Activated CD4-positive, alpha-beta T cell treated with anti-CD3 and anti-CD28 coated beads, Interleukin-2, amount 10 ng/mL, durations not matched to agents 24 days and 14 days (primary cell): ENCODE measurements at regions not wholly inside any gene's neighbourhood (a gene's known extent, or its start where the extent isn't known, plus 50 kb on each side); places are given as distances from the start of the nearest gene placed in this dataset.
"Not testable (repeated sequence)": the region's sequence is repeated elsewhere in the genome, so short reads cannot be mapped to it uniquely, and the experiment has no call there.

Source experiments
- DNase-seq: peaks from one replicate; pipeline ENCODE4 v3.0.0; 2022
- H3K27ac Mint-ChIP-seq: one replicate; pipeline ENCODE4 v1.8.0; 2022; ENCODE audit warnings: mild to moderate bottlenecking, mixed read lengths
- H3K27me3 Mint-ChIP-seq: one replicate; pipeline ENCODE4 v1.8.0; 2022; ENCODE audit warnings: mixed read lengths
- H3K36me3 Mint-ChIP-seq: one replicate; pipeline ENCODE4 v1.8.0; 2022; ENCODE audit warnings: low read depth, mild to moderate bottlenecking, mixed read lengths
- H3K4me1 Mint-ChIP-seq: one replicate; pipeline ENCODE4 v1.8.0; 2021; ENCODE audit warnings: mixed read lengths
- H3K4me3 Mint-ChIP-seq: one replicate; pipeline ENCODE4 v1.8.0; 2022; ENCODE audit warnings: mild to moderate bottlenecking, moderate library complexity, mixed read lengths
- H3K9me3 Mint-ChIP-seq: one replicate; pipeline ENCODE4 v1.8.0; 2021; ENCODE audit warnings: mixed read lengths
- intact Hi-C: fragments of 100-400 bp; cut with micrococcal nuclease; formaldehyde crosslinking; loops from one replicate; pipeline ENCODE4 v1.15.1; 2023

DNA sequence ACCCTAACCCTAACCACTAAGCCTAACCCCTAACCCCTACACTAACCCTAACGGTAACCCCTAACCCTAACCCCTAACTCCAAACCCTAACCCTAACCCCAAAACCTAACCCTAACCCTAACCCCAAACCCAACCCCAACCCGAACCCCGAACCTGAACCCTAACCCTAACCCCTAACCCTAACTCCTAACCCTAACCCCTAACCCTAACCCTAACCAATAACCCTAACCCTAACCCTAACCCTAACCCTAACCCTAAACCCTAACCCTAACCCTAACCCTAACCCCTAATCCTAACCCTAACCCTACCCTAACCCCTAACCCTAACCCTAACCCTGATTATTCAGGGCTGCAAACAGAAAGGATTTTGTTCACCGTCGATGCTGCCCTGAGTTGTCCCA, 144.6 kb upstream of the DUSP22 start:
- H3K27ac Mint-ChIP-seq, H3K9me3 Mint-ChIP-seq, intact Hi-C loops, H3K4me1 Mint-ChIP-seq, H3K36me3 Mint-ChIP-seq, DNase-seq, H3K4me3 Mint-ChIP-seq: not testable (repeated sequence)
- peaks cover 22% of the 10 kb centered on the region for H3K27me3 Mint-ChIP-seq

DNA sequence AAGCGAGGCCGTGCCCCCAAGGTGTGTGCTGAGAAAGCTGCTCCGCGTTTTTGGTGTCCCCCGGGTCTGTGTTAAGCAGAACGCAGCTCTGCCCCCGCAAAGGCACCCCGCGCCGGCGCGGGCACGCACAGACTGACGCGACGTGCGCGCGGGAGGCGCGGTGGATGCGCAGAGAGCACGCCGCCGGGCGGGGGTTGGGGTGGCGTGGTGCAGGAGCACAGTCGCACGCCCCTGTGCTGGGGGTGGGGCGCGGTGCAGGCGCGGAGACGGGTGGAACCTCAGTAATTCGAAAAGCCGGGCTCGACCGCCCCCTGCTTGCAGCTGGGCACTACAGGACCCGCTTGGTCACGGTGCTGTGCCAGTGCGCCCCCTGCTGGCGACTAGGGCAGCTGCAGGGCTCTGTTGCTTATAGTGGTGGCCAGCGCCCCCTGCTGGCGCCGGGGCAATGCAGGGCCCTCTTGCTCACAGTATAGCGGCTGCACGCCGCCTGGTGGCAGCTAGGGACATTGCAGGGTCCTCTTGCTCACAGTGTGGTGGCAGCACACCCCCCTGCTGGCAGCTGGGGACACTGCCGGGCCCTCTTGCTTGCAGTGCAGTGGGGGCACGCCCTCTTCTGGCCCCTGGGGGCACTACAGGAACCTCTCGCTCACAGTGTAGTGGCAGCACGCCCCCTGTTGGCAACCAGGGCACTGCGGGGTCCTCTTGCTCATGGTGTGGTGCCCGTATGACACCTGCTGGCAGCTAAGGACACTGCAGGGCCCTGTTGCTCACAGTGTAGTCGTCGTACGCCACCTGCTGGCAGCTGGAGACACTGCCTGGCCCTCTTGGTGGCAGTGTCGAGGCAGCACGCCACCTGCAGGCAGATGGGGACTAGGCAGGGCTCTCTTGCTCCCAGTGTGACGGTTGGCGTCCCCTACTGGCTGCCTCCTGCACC, 144.0 kb upstream of the DUSP22 start:
- DNase-seq, result peak; percentile 91
- intact Hi-C loops, H3K36me3 Mint-ChIP-seq, H3K4me1 Mint-ChIP-seq, H3K4me3 Mint-ChIP-seq, H3K9me3 Mint-ChIP-seq: not testable (repeated sequence)
- H3K27ac Mint-ChIP-seq, result peak overlapping the region; percentile 8
- peaks cover 24% of the 10 kb centered on the region for H3K27me3 Mint-ChIP-seq

DNA sequence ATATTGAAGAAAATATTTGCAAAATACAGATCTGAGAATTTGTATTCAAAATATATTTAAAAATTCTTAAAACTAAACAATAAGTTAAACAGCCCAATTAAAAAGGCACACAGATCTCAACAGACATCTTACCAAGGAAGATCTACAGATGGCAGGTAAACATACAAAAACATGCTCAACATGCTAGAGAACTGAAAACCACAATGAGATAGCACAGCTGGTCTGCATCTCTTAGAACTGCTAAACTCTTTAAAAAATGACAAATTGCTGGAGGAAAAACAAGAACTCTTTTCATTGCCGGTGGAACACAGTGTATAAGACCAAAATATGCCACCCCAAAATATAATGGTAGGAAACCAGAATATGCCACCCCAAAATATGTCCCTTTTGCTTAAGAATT, 142.1 kb upstream of the DUSP22 start:
- peak; percentile 33 for DNase-seq
- H3K27ac Mint-ChIP-seq, H3K4me3 Mint-ChIP-seq, H3K36me3 Mint-ChIP-seq, intact Hi-C loops, H3K9me3 Mint-ChIP-seq: not testable (repeated sequence)
- Mint-ChIP-seq H3K4me1 (peaks cover 22% of the 10 kb centered on the region), H3K27me3 (peaks cover 31% of the 10 kb centered on the region)

DNA sequence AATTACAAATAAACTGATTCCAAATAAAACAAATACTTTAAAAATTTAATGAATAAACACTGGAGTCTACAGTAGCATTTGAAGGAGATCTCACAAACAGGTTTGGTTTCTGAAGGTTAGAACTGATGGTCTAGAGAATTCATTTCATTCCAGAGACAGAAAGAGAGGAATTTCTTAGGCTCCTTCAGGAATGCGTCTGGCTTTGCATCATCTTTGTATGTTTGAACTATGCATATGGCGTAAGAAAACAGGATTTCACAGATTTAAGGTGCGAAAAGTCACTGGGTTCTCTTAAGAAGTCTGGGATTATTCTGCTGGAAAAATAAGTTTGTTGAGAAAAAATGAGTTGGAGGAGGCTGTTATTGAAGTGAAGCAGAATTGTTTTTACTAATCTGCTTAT, 139.9 kb upstream of the DUSP22 start:
- intact Hi-C loops, H3K4me3 Mint-ChIP-seq, H3K27ac Mint-ChIP-seq, H3K36me3 Mint-ChIP-seq, H3K9me3 Mint-ChIP-seq: not testable (repeated sequence)
- H3K4me1 Mint-ChIP-seq, result peaks cover 37% of the 10 kb centered on the region
- peaks cover 33% of the 10 kb centered on the region for H3K27me3 Mint-ChIP-seq
- peak; percentile 19 for DNase-seq

DNA sequence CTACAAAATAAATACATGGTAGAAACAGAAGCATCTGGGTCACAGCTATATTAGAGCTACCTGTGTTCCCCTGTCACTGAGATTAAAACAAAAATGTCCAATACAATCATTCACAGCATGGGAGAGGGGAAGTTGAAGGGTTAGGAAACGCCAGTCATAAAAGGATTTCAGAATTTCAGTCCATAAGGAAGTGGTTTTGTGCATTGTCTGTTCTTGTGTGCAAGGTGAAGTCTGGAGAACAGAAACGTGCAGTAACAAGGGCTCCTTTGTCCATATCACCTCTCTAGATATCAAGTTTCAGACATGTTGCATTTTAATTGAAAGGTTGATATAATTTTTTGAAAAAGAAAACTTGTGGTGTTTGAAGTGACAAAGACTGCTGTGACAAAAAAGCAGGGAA, 139.3 kb upstream of the DUSP22 start:
- H3K4me1 Mint-ChIP-seq, result peaks cover 37% of the 10 kb centered on the region
- intact Hi-C loops, H3K36me3 Mint-ChIP-seq, H3K9me3 Mint-ChIP-seq, H3K4me3 Mint-ChIP-seq, H3K27ac Mint-ChIP-seq: not testable (repeated sequence)
- peak; percentile 39 for DNase-seq
- H3K27me3 Mint-ChIP-seq, result peaks cover 33% of the 10 kb centered on the region

DNA sequence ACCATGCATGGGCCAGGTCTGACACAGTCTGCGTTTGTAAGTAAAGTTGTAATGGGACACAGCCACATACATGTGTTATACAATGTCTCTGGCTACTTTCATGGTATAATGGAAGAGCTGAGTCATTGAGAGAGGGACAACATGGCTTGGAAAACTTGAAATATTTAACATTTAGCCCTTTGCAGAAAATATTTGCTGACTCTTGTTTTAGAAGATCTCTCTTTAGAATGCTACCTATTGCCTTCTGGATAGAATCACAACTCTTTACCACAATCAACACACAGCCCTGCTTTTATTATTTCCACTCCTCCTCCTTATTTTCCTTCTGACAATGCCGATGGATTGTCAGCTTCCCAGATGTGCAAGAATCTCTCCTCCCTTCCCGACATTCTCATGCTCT, 138.4 kb upstream of the DUSP22 start:
- H3K27ac Mint-ChIP-seq, H3K36me3 Mint-ChIP-seq, H3K9me3 Mint-ChIP-seq, intact Hi-C loops: not testable (repeated sequence)
- Mint-ChIP-seq H3K4me3 (peak overlapping the region; percentile 4), H3K27me3 (peaks cover 39% of the 10 kb centered on the region), H3K4me1 (peaks cover 37% of the 10 kb centered on the region)
- DNase-seq, result peak; percentile 28

DNA sequence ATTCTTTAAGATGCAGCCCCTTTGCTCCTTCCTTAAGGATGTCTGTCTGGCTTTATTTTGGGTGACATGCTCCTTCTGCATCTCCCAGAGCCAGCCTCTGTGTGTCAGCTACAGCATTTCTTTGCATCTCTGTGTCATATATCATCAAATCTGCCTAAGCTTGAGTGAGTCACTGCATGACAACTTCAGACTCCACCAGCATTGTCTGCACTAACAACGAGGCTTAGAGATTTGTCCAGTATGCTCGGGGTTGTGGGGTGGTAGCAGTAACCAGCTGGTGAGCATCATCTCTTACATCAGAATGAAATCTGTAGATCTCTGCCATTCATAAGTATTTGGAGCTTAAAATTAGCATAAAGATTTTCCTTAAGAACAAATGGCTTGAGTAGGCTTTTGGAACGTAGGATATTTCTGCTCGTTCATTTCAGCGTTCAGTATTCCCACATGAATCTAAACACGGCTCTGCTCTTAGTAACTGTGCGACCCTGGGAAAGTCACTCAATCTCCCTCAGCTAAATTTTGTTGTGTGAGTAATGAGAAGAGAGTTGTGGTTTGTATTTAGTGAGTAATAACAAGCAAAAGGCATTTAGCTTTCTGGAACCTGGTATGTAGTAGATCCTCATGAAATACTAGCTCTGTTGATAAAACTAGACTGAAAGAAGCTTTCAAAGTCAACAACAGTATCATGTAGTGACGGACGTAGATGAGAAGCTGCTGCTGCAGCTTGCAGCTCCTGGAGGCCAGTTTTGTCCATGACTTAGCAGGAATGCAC, 137.8 kb upstream of the DUSP22 start:
- Mint-ChIP-seq H3K27ac (peak overlapping the region; percentile 25), H3K27me3 (peaks cover 43% of the 10 kb centered on the region), H3K4me3 (peak overlapping the region; percentile 4), H3K4me1 (peaks cover 37% of the 10 kb centered on the region)
- H3K9me3 Mint-ChIP-seq, H3K36me3 Mint-ChIP-seq, intact Hi-C loops: not testable (repeated sequence)
- DNase-seq, result peak; percentile 61

DNA sequence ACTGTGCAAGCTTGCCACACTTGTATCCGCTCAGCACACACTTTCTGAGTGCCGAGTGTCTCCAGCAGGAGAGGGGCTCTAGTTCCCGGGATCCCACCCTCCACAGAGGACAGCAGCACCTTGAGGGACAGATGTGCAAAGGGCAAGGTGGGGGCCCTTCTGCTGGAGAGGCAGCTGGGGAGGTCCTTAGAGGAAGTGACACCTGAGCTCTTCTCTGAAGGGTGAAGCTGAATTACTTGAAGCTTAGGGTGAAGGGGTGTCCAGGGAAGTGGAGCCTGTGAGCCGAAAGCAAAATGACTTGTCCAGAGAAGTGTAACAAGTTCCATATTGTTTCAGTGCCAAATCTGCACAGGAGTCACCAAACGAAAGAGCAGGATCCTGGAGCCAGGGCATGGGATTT, 136.3 kb upstream of the DUSP22 start:
- peak; percentile 54 for DNase-seq
- no peaks in the 10 kb centered on the region for H3K36me3 Mint-ChIP-seq
- H3K4me1 Mint-ChIP-seq, result peaks cover 37% of the 10 kb centered on the region
- intact Hi-C loops, result no loop called here
- H3K9me3 Mint-ChIP-seq, result no peaks in the 10 kb centered on the region
- peaks cover 44% of the 10 kb centered on the region for H3K27me3 Mint-ChIP-seq
- H3K27ac Mint-ChIP-seq, result peak overlapping the region; percentile 26
- H3K4me3 Mint-ChIP-seq, result no peak overlapping the region

DNA sequence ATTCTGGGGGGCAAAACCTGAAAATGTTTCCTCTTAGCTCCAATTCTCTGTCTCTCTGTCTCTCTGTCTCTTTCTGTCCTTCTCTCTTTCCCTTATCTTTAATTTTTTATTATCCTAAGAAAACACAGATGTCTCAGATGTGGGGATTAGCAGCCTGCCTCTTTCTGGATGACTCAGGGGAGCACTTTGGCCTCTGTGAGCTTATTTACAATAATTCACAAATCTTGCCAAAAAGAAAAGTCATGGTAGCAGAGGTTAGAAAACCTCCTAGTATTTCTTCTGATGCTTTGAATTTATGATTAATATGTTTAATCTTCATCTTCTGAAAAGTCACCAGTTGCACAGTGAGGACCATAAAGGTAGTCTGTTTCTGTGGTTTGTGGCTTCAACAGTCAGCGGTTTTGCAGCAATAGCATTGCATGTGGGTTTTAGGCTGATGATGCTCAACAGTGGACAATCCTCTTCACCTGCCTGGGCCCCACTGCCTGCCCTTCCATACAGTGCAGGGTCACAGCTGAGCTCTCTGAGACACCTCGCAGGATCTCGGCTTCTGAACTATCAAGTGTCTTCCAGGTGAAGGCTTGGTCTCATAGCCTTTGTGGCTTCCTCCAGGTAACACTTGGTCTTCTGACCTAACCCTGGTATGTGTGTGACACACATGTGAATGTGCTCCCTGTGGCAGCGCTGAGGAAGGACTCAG, 135.7 kb upstream of the DUSP22 start:
- DNase-seq, result peak; percentile 64
- intact Hi-C loops, H3K4me3 Mint-ChIP-seq, H3K9me3 Mint-ChIP-seq, H3K36me3 Mint-ChIP-seq, H3K27ac Mint-ChIP-seq: not testable (repeated sequence)
- peaks cover 45% of the 10 kb centered on the region for H3K27me3 Mint-ChIP-seq
- peaks cover 37% of the 10 kb centered on the region for H3K4me1 Mint-ChIP-seq

DNA sequence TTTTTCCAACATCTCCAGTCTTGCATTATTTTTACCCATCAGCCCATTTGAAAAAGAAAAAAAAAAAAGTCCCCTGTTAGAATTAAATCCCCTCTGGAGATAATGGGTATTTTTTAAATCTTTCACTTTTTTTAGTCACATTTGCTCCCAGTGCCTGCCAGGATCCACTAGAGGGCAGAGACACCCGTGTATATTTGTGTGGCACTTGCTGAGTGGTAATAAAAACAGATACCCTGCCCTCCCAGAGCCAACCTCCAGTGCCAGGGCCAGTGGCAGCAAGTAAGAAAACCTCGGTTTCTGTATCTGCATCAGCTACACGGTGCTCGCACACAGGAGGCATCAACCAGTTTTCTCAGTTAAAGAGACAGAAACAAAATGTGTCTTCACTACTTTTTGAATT, 135.1 kb upstream of the DUSP22 start:
- DNase-seq, result peak; percentile 65
- peaks cover 37% of the 10 kb centered on the region for H3K4me1 Mint-ChIP-seq
- H3K4me3 Mint-ChIP-seq, H3K27ac Mint-ChIP-seq, intact Hi-C loops, H3K9me3 Mint-ChIP-seq, H3K36me3 Mint-ChIP-seq: not testable (repeated sequence)
- H3K27me3 Mint-ChIP-seq, result peaks cover 40% of the 10 kb centered on the region

DNA sequence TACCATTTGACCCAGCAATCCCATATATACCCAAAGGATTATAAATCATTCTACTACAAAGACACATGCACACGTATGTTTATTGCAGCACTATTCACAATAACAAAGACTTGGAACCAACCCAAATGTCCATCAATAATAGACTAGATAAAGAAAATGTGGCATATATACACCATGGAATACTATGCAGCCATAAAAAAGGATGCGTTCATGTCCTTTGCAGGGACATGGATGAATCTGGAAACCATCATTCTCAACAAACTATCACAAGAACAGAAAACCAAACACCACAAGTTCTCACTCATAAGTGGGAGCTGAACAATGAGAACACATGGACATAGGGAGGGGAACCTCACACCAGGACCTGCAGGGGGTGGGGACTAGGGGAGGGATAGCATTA, 130.6 kb upstream of the DUSP22 start:
- H3K4me1 Mint-ChIP-seq, H3K27ac Mint-ChIP-seq, intact Hi-C loops, H3K36me3 Mint-ChIP-seq, H3K9me3 Mint-ChIP-seq, H3K4me3 Mint-ChIP-seq: not testable (repeated sequence)
- peaks cover 42% of the 10 kb centered on the region for H3K27me3 Mint-ChIP-seq
- peak; percentile 19 for DNase-seq

DNA sequence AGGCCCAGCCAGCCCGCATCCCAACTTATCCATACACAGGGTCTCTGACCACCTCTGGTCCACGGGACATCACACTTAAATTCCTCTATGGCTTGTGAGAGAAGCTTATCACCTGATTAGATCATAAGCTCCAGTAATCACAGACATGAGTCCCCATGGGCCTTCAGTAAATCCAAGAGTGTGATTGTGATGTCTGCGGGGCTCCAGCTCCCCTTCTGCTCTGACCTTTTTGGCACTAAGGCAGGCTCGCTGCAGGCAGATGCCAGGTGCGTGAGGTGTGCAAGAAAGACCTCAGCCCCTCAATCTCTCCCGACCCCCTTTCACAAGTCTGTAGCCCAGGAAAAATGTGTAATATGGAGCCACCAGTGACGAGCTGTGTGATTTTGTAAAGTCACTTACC, 127.6 kb upstream of the DUSP22 start:
- Mint-ChIP-seq H3K9me3 (no peaks in the 10 kb centered on the region), H3K4me1 (no peaks in the 10 kb centered on the region), H3K36me3 (no peaks in the 10 kb centered on the region), H3K4me3 (no peak overlapping the region), H3K27ac (no peak overlapping the region), H3K27me3 (peaks cover 30% of the 10 kb centered on the region)
- intact Hi-C loops, result no loop called here
- DNase-seq, result peak; percentile 51

DNA sequence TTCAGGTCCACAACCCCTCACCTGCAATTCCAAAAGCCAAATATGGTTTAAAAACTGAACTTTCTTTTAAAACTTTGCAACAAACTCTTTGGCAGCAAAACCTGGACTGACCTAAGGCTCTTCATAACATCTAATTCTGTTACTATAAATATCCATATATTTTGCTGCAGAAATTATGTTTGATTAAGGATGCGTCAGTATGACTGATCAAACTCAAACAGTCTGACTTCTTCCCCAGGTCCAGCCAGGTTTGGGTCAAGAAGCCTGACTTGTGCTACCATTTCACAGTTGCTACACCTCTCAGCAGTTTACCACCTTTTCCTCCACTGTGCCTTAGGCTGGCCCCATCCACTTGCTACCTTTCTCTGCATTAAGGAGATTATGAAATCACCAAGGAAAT, 127.0 kb upstream of the DUSP22 start:
- H3K27ac Mint-ChIP-seq, result no peak overlapping the region
- peaks cover 29% of the 10 kb centered on the region for H3K27me3 Mint-ChIP-seq
- no peaks in the 10 kb centered on the region for H3K4me1 Mint-ChIP-seq
- H3K9me3 Mint-ChIP-seq, result no peaks in the 10 kb centered on the region
- no peak overlapping the region for H3K4me3 Mint-ChIP-seq
- no peaks in the 10 kb centered on the region for H3K36me3 Mint-ChIP-seq
- peak; percentile 31 for DNase-seq
- intact Hi-C loops, result no loop called here

DNA sequence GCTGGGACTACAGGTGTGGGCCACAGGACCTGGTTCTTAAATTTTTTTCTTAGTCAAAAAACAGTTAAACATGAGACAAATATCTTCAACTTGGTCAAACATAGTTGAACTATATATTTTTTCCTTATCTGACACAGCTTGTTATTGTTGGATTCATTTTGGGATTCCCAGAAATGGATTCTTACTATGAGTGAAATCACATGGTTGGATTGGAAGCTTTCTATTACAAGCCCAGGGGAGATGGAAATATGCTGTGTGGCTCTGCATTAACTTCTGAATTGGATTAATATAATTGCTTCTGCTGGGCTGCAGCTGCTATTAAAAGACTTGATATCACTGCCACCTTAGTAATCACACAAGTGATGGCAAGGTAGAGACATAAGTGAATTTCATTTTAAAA, 126.4 kb upstream of the DUSP22 start:
- H3K27ac Mint-ChIP-seq, result no peak overlapping the region
- DNase-seq, result peak; percentile 13
- H3K9me3 Mint-ChIP-seq, result no peaks in the 10 kb centered on the region
- H3K4me3 Mint-ChIP-seq, result no peak overlapping the region
- H3K36me3 Mint-ChIP-seq, result no peaks in the 10 kb centered on the region
- no peaks in the 10 kb centered on the region for H3K4me1 Mint-ChIP-seq
- H3K27me3 Mint-ChIP-seq, result peaks cover 30% of the 10 kb centered on the region
- intact Hi-C loops, result no loop called here
